ENCODE measurements at regions not wholly inside any gene's neighbourhood (a gene's known extent, or its start where the extent isn't known, plus 50 kb on each side); places are given as distances from the start of the nearest gene placed in this dataset. TPM values are rescaled to one million over a fixed set of nuclear protein-coding genes. Genes with fewer than 3 reads are reported as not detected.

DNA sequence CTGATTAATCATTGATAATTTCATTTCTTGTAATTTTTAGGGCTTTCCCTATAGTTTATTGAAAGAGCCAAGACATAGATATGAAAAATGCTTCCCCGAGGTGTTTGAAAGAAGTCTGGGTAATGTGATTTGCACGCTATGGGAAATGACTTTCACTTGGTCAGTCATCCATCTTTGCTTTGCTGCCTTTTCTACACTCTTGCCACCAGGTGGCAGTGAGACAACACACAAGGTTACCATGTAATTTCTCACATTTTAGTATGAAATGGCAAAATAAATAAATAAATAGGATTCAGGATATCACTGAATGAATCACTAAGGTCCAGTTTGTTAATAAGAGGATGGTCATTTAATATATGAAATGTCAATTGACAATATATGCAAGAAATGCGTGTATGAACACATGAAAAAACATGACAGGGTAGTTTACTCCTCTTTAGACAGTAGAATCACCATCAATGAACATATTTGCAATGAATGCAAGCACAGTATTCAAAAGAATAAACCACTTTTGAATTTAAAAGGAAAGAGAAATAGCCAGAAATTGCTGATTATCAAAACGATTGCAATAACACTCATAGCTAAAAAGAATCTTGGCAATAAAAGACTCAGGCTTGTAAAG is 52.2 kb upstream of the KCNH7 start:
- peak; percentile 3 for DNase-seq
- no CpG with 5 or more reads among the region's 4 CpGs for WGBS (ENCODE audit: insufficient coverage)
- intact Hi-C loops (cut with micrococcal nuclease): no loop called here
- H3K4me3 Mint-ChIP-seq: no peak overlapping the region
- Histone ChIP-seq H3K4me1 (ENCODE audit: control insufficient read depth in 2 of 2, insufficient read depth in 2 of 2, low read length in 2 of 2) (no peaks in the 10 kb centered on the region), H3K36me3 (replicated peaks in 1 of 2; ENCODE audit: control extremely low read depth in 1 of 2, control insufficient read depth in 1 of 2, extremely low read depth in 1 of 2, insufficient read depth in 2 of 2, low read length in 1 of 2) (no peaks in the 10 kb centered on the region), H3K27me3 (replicated peaks in 1 of 4; ENCODE audit: control extremely low read depth in 1 of 4, control insufficient read depth in 3 of 4, insufficient read depth in 4 of 4, low read length in 3 of 4) (no peaks in the 10 kb centered on the region), H4K20me1 (ENCODE audit: control insufficient read depth, insufficient read depth, low read length, poor library complexity, severe bottlenecking) (no peaks in the 10 kb centered on the region), H3K79me2 (ENCODE audit: control insufficient read depth, insufficient read depth, low read length) (no peaks in the 10 kb centered on the region), H3K4me3 (ENCODE audit: control extremely low read depth in 1 of 5, extremely low read depth in 1 of 5, insufficient read depth in 1 of 5, low read depth in 2 of 5, low read length in 4 of 5) (no peak overlapping the region), H3K4me2 (replicated peaks; ENCODE audit: low read depth, low read length, poor library complexity, severe bottlenecking) (no peak overlapping the region), H3K9me3 (ENCODE audit: control extremely low read depth in 1 of 3, control insufficient read depth in 2 of 3, insufficient read depth in 1 of 3, low read length in 2 of 3) (no peaks in the 10 kb centered on the region), H3K27ac (ENCODE audit: low read length in 2 of 2) (no peak overlapping the region), H2AFZ (ENCODE audit: insufficient read depth, low read depth, low read length, poor library complexity, severe bottlenecking) (no peak overlapping the region), H3K9ac (ENCODE audit: low read length) (no peak overlapping the region)
- no peak for TF ChIP-seq EZH2 (IDR thresholded peaks at IDR 0.05; ENCODE audit: borderline replicate concordance, insufficient read depth, low read depth, low read length, poor library complexity, severe bottlenecking)
- TF ChIP-seq, protein P1, sequence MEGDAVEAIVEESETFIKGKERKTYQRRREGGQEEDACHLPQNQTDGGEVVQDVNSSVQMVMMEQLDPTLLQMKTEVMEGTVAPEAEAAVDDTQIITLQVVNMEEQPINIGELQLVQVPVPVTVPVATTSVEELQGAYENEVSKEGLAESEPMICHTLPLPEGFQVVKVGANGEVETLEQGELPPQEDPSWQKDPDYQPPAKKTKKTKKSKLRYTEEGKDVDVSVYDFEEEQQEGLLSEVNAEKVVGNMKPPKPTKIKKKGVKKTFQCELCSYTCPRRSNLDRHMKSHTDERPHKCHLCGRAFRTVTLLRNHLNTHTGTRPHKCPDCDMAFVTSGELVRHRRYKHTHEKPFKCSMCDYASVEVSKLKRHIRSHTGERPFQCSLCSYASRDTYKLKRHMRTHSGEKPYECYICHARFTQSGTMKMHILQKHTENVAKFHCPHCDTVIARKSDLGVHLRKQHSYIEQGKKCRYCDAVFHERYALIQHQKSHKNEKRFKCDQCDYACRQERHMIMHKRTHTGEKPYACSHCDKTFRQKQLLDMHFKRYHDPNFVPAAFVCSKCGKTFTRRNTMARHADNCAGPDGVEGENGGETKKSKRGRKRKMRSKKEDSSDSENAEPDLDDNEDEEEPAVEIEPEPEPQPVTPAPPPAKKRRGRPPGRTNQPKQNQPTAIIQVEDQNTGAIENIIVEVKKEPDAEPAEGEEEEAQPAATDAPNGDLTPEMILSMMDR (IDR thresholded peaks at IDR 0.05): peak; percentile 62
- no peaks in the 10 kb centered on the region for H3K27me3 Mint-ChIP-seq
- POLR2A ChIA-PET: no interaction called here
- no peaks in the 10 kb centered on the region for H3K4me1 Mint-ChIP-seq
- CTCF ChIA-PET: no interaction called here
- no peak for ATAC-seq (ENCODE audit: low read depth)
- no peak overlapping the region for H3K27ac Mint-ChIP-seq
- no peaks in the 10 kb centered on the region for H3K9me3 Mint-ChIP-seq (ENCODE audit: insufficient read depth)

DNA sequence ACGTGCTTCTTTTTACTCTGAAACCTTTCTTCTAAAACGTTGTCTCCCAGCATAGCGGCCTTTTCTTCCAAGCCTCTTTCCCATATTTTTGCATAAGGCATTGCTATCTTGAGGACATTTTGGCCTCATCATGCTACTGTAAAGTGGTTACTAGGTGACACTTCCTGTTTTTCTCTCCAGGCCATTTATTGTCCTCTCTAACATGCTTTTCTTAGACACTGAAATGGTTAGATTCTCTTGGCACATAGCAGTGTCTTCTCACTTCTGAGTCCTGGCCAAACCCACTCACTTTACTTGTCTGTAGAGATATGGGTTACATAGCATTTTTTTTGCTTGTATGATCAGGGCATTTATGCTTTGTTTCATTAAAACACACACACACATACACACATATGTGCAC is 50.1 kb upstream of the KCNH7 start:
- Histone ChIP-seq H3K79me2 (ENCODE audit: control insufficient read depth, insufficient read depth, low read length) (no peaks in the 10 kb centered on the region), H3K4me2 (replicated peaks; ENCODE audit: low read depth, low read length, poor library complexity, severe bottlenecking) (no peak overlapping the region), H3K9me3 (ENCODE audit: control extremely low read depth in 1 of 3, control insufficient read depth in 2 of 3, insufficient read depth in 1 of 3, low read length in 2 of 3) (no peaks in the 10 kb centered on the region), H3K4me3 (ENCODE audit: control extremely low read depth in 1 of 5, extremely low read depth in 1 of 5, insufficient read depth in 1 of 5, low read depth in 2 of 5, low read length in 4 of 5) (no peak overlapping the region), H3K9ac (ENCODE audit: low read length) (no peak overlapping the region), H2AFZ (ENCODE audit: insufficient read depth, low read depth, low read length, poor library complexity, severe bottlenecking) (no peak overlapping the region), H3K4me1 (ENCODE audit: control insufficient read depth in 2 of 2, insufficient read depth in 2 of 2, low read length in 2 of 2) (no peaks in the 10 kb centered on the region), H4K20me1 (ENCODE audit: control insufficient read depth, insufficient read depth, low read length, poor library complexity, severe bottlenecking) (no peaks in the 10 kb centered on the region), H3K36me3 (replicated peaks in 1 of 2; ENCODE audit: control extremely low read depth in 1 of 2, control insufficient read depth in 1 of 2, extremely low read depth in 1 of 2, insufficient read depth in 2 of 2, low read length in 1 of 2) (no peaks in the 10 kb centered on the region), H3K27ac (ENCODE audit: low read length in 2 of 2) (no peak overlapping the region), H3K27me3 (replicated peaks in 1 of 4; ENCODE audit: control extremely low read depth in 1 of 4, control insufficient read depth in 3 of 4, insufficient read depth in 4 of 4, low read length in 3 of 4) (no peaks in the 10 kb centered on the region)
- TF ChIP-seq, protein P1 (IDR thresholded peaks at IDR 0.05): no peak
- TF ChIP-seq EZH2 (IDR thresholded peaks at IDR 0.05; ENCODE audit: borderline replicate concordance, insufficient read depth, low read depth, low read length, poor library complexity, severe bottlenecking): no peak
- Mint-ChIP-seq H3K4me3 (no peak overlapping the region), H3K27me3 (no peaks in the 10 kb centered on the region), H3K4me1 (no peaks in the 10 kb centered on the region), H3K9me3 (ENCODE audit: insufficient read depth) (no peaks in the 10 kb centered on the region), H3K27ac (no peak overlapping the region)
- ChIA-PET CTCF (no interaction called here), POLR2A (no interaction called here)
- intact Hi-C loops (cut with micrococcal nuclease): no loop called here
- WGBS (ENCODE audit: insufficient coverage): 80% methylated on average over 2 of the region's 3 CpGs
- DNase-seq (no peak), ATAC-seq (ENCODE audit: low read depth) (no peak)

Small RNA genes lying in the stretch of these regions (small RNA-seq; reads per million reads assigned to genes)
- gene RNU6-627P (ENCODE audit: insufficient read length, low read depth, low replicate concordance): not detected
